ENCODE measurements at regions not wholly inside any gene's neighbourhood (a gene's known extent, or its start where the extent isn't known, plus 50 kb on each side); places are given as distances from the start of the nearest gene placed in this dataset.

DNA sequence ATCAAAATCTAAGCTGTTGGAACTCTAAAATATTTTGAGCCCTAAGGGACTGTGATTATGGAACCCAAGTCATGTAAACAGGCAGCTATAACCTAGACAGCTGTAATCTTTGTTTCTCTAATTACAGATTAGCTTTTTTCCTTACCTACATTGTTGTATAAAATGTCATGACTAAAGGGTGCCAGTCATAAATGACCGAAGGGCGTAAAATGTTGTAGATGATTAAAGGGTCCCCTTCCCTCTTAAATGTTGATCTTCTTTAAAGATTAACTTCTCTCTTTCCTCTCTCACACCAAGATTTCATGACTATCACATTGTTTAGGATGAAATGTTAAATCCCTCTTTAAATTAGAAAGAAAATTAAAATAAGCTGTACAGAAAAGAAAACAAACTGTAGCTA is 659.4 kb upstream of the NR3C2 start:
- no peaks in the 10 kb centered on the region for H3K9me1 ChIP-seq (ENCODE audit: control insufficient read depth, extremely low read depth, insufficient read depth, low read length)
- no peaks in the 10 kb centered on the region for H3K36me3 ChIP-seq (ENCODE audit: control insufficient read depth in 2 of 2, extremely low read depth in 1 of 2, insufficient read depth in 2 of 2, low read length in 2 of 2)
- H3K27me3 ChIP-seq (ENCODE audit: control insufficient read depth, extremely low read depth, insufficient read depth, low read length), result no peaks in the 10 kb centered on the region
- no peak for TF ChIP-seq CTCF (optimal IDR thresholded peaks at IDR 0.05 in 1 of 3, IDR thresholded peaks at IDR 0.05 in 1 of 3, conservative IDR thresholded peaks at IDR 0.05 in 1 of 3; ENCODE audit: extremely low read depth in 1 of 3, insufficient read depth in 2 of 3, low read length in 3 of 3)
- no peak for TF ChIP-seq EZH2 (IDR thresholded peaks at IDR 0.05; ENCODE audit: low read length)
- H4K20me1 ChIP-seq (ENCODE audit: control insufficient read depth, extremely low read depth, insufficient read depth, low read length), result no peaks in the 10 kb centered on the region
- no peak overlapping the region for H3K4me2 ChIP-seq (ENCODE audit: control insufficient read depth, extremely low read depth, insufficient read depth, low read depth, low read length)
- no peak overlapping the region for H3K9ac ChIP-seq (ENCODE audit: control insufficient read depth, extremely low read depth, insufficient read depth, low read length)
- H3K9me3 ChIP-seq (ENCODE audit: control insufficient read depth, low read depth, low read length), result no peaks in the 10 kb centered on the region
- H3K4me1 ChIP-seq (ENCODE audit: control insufficient read depth, extremely low read depth, insufficient read depth, low read length), result peaks cover 7% of the 10 kb centered on the region
- H3K4me3 ChIP-seq (ENCODE audit: control insufficient read depth in 2 of 3, extremely low read depth in 1 of 3, insufficient read depth in 2 of 3, low read depth in 1 of 3, low read length in 3 of 3), result no peak overlapping the region
- no peak for FAIRE-seq
- no peaks in the 10 kb centered on the region for H3K79me2 ChIP-seq (ENCODE audit: control insufficient read depth, insufficient read depth, low read length)
- no peak overlapping the region for H2AFZ ChIP-seq (ENCODE audit: control insufficient read depth, low read length)
- dilution Hi-C loops (cut with MboI; ENCODE audit: extremely low pct_ligation_motif_present, low sequenced_read_pairs), result no loop called here
- H3K27ac ChIP-seq (ENCODE audit: control insufficient read depth, insufficient read depth, low read length), result no peak overlapping the region
- DNase-seq (ENCODE audit: low read depth, low spot score), result no peak

GRCh38 chr4:149095811-149096210 is 653.6 kb upstream of the NR3C2 start:
- Histone ChIP-seq H3K9me1 (ENCODE audit: control insufficient read depth, extremely low read depth, insufficient read depth, low read length) (no peaks in the 10 kb centered on the region), H3K27me3 (ENCODE audit: control insufficient read depth, extremely low read depth, insufficient read depth, low read length) (no peaks in the 10 kb centered on the region), H2AFZ (ENCODE audit: control insufficient read depth, low read length) (no peak overlapping the region), H3K36me3 (ENCODE audit: control insufficient read depth in 2 of 2, extremely low read depth in 1 of 2, insufficient read depth in 2 of 2, low read length in 2 of 2) (no peaks in the 10 kb centered on the region), H4K20me1 (ENCODE audit: control insufficient read depth, extremely low read depth, insufficient read depth, low read length) (no peaks in the 10 kb centered on the region), H3K79me2 (ENCODE audit: control insufficient read depth, insufficient read depth, low read length) (no peaks in the 10 kb centered on the region), H3K27ac (ENCODE audit: control insufficient read depth, insufficient read depth, low read length) (no peak overlapping the region), H3K4me2 (ENCODE audit: control insufficient read depth, extremely low read depth, insufficient read depth, low read depth, low read length) (no peak overlapping the region), H3K9me3 (ENCODE audit: control insufficient read depth, low read depth, low read length) (no peaks in the 10 kb centered on the region), H3K4me3 (ENCODE audit: control insufficient read depth in 2 of 3, extremely low read depth in 1 of 3, insufficient read depth in 2 of 3, low read depth in 1 of 3, low read length in 3 of 3) (no peak overlapping the region), H3K4me1 (ENCODE audit: control insufficient read depth, extremely low read depth, insufficient read depth, low read length) (no peaks in the 10 kb centered on the region), H3K9ac (ENCODE audit: control insufficient read depth, extremely low read depth, insufficient read depth, low read length) (no peak overlapping the region)
- TF ChIP-seq EZH2 (IDR thresholded peaks at IDR 0.05; ENCODE audit: low read length) (no peak), CTCF (optimal IDR thresholded peaks at IDR 0.05 in 1 of 3, IDR thresholded peaks at IDR 0.05 in 1 of 3, conservative IDR thresholded peaks at IDR 0.05 in 1 of 3; ENCODE audit: extremely low read depth in 1 of 3, insufficient read depth in 2 of 3, low read length in 3 of 3) (no peak)
- DNase-seq (ENCODE audit: low read depth, low spot score) (no peak), FAIRE-seq (no peak)
- dilution Hi-C loops (cut with MboI; ENCODE audit: extremely low pct_ligation_motif_present, low sequenced_read_pairs), result no loop called here
